ENCODE measurements at regions not wholly inside any gene's neighbourhood (a gene's known extent, or its start where the extent isn't known, plus 50 kb on each side); places are given as distances from the start of the nearest gene placed in this dataset.

DNA sequence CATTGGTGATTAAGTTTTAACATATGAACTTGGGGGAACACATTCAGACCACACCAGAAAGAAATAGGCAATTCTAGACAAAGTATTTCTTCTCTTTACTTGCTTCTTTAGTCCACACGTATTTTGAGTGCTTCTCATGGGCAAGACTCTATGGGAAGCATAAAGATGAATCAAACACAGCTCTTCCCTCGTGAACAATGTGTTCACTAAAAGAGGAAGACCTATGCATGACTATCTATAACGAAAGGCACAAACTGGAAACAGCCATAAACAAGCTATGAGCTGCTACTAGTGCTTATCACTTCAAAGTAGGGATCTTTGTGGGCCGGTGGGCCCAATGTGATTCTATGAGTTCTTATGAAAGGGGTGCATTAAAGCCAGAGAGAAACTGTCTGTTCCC is 53.0 kb upstream of the PRDX6 start:
- DNase-seq, result no peak

DNA sequence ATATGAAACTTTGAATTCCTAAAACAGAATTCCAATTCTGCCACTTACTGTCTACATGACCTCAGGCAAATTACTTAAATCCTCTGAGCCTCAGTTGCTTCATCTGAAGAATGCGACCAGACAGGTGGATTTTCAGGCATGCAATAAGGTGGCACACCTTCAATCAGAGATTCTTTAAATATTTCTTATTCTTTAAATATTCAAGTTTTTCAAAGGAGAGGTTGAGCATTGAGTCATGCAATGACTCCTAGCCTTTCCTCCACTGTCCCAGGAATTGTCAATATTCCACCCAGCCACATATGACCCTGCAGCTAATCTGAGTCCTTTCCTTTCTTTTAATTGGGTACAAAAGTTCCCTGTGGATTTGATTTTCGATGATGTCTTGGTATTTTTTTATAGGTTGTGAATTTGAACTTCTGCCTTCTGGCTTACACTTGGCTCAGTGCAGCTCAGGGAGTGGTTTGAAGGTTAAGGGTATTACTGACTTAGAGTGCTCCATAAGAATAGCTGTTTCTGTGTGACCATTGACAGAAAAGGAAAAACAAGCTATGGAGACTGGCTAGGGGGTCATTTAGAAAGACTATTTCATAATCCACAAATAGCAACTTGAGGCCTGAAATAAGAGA is 52.2 kb upstream of the PRDX6 start:
- no peak for DNase-seq

DNA sequence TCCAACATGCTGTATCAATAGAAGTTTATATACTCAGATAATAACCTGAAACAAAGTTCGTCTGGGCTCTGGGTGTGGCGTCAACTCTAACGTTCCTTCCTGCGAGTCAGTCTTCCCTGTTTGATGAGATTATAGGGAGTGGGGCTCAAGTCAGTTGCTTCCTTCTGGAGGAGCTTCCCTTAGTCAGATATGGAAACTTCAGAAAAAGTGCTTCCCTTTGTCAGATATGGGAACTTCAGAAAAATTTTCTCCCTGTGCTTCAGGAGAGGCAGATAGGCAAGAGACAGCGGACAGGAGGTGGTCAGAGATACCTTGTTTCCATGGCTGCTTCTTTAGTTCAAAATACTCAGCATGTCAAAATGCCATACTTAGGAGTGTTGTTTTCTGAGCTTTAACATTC is 51.1 kb upstream of the PRDX6 start:
- no peak for DNase-seq

DNA sequence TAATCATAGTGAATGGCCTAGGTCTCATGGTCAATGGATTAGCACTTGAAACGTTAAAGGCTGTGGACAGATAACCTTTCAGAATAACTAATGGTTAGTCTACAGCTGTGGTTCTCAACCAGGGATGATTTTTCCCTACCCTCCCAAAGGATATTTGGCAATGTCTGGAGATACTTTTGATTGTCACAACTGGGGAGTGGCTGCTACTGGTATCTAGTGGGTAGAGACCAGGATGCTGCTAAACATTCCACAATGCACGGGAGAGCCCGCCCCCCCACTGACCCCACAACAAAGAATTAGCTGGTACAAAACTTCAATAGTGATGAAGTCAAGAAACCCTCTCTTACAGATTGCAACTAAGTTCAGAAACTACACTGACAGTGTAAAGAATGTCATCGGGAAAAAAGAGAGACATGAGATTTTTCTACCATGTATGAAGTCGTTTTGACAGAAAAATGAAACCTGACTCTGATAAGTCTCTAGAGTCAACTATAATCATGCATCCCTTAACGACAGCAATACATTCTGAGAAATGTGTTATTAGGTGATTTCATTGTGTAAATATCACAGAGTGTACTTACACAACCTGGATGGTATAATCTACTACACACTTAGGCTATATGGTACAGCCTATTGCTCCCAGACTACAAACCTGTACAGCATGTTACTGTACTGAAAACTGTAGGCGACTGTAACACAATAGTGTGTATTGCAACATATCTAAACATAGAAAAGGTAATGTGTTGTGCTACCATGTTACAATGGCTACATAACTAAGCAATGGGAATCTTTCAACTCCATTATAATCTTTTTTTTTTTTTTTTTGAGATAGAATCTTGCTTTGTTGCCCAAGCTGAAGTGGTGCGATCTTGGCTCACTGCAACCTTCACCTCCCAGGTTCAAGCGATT is 49.7 kb upstream of the PRDX6 start:
- DNase-seq, result no peak
